Caco-2 (cell line): ENCODE measurements at regions not wholly inside any gene's neighbourhood (a gene's known extent, or its start where the extent isn't known, plus 50 kb on each side); places are given as distances from the start of the nearest gene placed in this dataset.

Experiments
- BruUV-seq: library from RNA; stranded (reverse); fragments of 400-500 nt; replicated peaks from 2 replicates; lab custom pipeline; 2021; lab: Mats Ljungman, UMichigan
- CTCF ChIA-PET: fragments of 300-600 bp; sonication (Branson Sonifier 250); formaldehyde crosslinking; loops from one replicate; lab custom pipeline; 2022; ENCODE audit warnings: antibody characterized with exemption; lab: Charles Lee
- POLR2A ChIA-PET: fragments of 300-600 bp; sonication (Branson Sonifier 250); formaldehyde crosslinking; loops from one replicate; lab custom pipeline; 2022; ENCODE audit warnings: antibody characterized with exemption; lab: Charles Lee
- DNase-seq, 2 experiments: peaks; one replicate each; pipeline versions ENCODE4 v3.0.0 to v3.0.0-alpha.2; 2020 to 2022
- H3K27me3 ChIP-seq: replicated peaks from 2 replicates; pipeline ENCODE4 v1.6.0; 2011; ENCODE audit warnings: low read length; ENCODE audit not compliant: control insufficient read depth, insufficient read depth
- H3K36me3 ChIP-seq: 2 replicates; pipeline ENCODE4 v1.5.1; 2011; ENCODE audit warnings: low read length; ENCODE audit not compliant: control insufficient read depth, insufficient read depth
- H3K4me1 ChIP-seq: fragments of 250-450 bp; sonication (Bioruptor Pico); 2 replicates; pipeline ENCODE4 v1.5.1; 2020; ENCODE audit warnings: mild to moderate bottlenecking
- H3K4me3 ChIP-seq: 2 replicates; pipeline ENCODE4 v1.5.1; 2011; ENCODE audit warnings: low read depth, mild to moderate bottlenecking, control low read depth, low read length
- H3K9me3 ChIP-seq: fragments of 250-450 bp; sonication (Bioruptor Pico); 2 replicates; pipeline ENCODE4 v1.5.1; 2020; ENCODE audit warnings: mild to moderate bottlenecking, moderate library complexity
- H3K27ac Mint-ChIP-seq: one replicate; pipeline ENCODE4 v1.8.0; 2022; ENCODE audit warnings: mixed read lengths; ENCODE audit not compliant: unreplicated experiment
- H3K27me3 Mint-ChIP-seq: one replicate; pipeline ENCODE4 v1.8.0; 2022; ENCODE audit warnings: mixed read lengths; ENCODE audit not compliant: insufficient read depth, unreplicated experiment
- H3K36me3 Mint-ChIP-seq: one replicate; pipeline ENCODE4 v1.8.0; 2022; ENCODE audit warnings: mild to moderate bottlenecking, mixed read lengths; ENCODE audit not compliant: insufficient read depth, unreplicated experiment
- H3K4me1 Mint-ChIP-seq: one replicate; pipeline ENCODE4 v1.8.0; 2022; ENCODE audit warnings: low read depth, mixed read lengths; ENCODE audit not compliant: unreplicated experiment
- H3K4me3 Mint-ChIP-seq: one replicate; pipeline ENCODE4 v1.8.0; 2022; ENCODE audit warnings: mild to moderate bottlenecking, moderate library complexity, mixed read lengths; ENCODE audit not compliant: unreplicated experiment
- H3K9me3 Mint-ChIP-seq: one replicate; pipeline ENCODE4 v1.8.0; 2022; ENCODE audit warnings: mixed read lengths; ENCODE audit not compliant: unreplicated experiment
- intact Hi-C: fragments of 100-400 bp; cut with micrococcal nuclease; formaldehyde crosslinking; loops from one replicate; pipeline ENCODE4 v1.10.0; 2022; ENCODE audit not compliant: unreplicated experiment
- TF ChIP-seq, protein P1 (sequence below), 2 experiments: fragments of 200-600 bp in 1 of 2; IDR thresholded peaks; 1 replicate in 1 of 2; 2 replicates in 1 of 2; pipeline versions ENCODE4 v1.5.1 to v1.8.0; 2011 to 2022; ENCODE audit warnings: antibody characterized with exemption in 1 of 2, control low read depth in 1 of 2, inconsistent platforms in 1 of 2, low read depth in 1 of 2, low read length in 1 of 2, mild to moderate bottlenecking in 1 of 2, moderate library complexity in 1 of 2; ENCODE audit not compliant: insufficient read depth in 1 of 2, severe bottlenecking in 1 of 2, unreplicated experiment in 1 of 2

DNA sequence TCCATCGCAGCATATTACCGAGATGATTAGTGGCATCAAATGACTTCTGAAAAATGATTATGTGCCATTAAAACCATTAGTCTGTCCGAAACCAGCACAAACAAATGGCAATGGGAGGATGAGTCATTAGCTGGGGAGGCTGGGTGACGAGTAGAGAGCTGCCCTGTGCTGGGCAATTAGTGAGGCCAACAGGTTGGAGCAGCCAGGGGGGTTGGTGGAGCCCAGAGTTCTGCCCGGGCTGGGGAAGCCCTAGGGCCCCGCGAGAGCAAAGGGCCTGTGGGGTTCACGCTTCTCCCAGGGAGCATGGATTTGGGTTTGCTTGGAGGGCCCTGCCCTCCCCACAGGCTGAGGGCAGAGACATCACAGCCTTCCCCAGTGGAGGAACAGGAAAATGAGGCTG lies 152.1 kb upstream of the RPL38 start:
- no peak for DNase-seq
- ChIA-PET CTCF (no interaction called here), POLR2A (no interaction called here)
- H3K27me3 Mint-ChIP-seq: no peaks in the 10 kb centered on the region
- no peaks in the 10 kb centered on the region for H3K4me1 Mint-ChIP-seq
- no peak overlapping the region for H3K4me3 Mint-ChIP-seq
- TF ChIP-seq, protein P1, sequence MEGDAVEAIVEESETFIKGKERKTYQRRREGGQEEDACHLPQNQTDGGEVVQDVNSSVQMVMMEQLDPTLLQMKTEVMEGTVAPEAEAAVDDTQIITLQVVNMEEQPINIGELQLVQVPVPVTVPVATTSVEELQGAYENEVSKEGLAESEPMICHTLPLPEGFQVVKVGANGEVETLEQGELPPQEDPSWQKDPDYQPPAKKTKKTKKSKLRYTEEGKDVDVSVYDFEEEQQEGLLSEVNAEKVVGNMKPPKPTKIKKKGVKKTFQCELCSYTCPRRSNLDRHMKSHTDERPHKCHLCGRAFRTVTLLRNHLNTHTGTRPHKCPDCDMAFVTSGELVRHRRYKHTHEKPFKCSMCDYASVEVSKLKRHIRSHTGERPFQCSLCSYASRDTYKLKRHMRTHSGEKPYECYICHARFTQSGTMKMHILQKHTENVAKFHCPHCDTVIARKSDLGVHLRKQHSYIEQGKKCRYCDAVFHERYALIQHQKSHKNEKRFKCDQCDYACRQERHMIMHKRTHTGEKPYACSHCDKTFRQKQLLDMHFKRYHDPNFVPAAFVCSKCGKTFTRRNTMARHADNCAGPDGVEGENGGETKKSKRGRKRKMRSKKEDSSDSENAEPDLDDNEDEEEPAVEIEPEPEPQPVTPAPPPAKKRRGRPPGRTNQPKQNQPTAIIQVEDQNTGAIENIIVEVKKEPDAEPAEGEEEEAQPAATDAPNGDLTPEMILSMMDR (IDR thresholded peaks at IDR 0.05; ENCODE audit: insufficient read depth in 1 of 2, low read depth in 1 of 2, low read length in 1 of 2, severe bottlenecking in 1 of 2, unreplicated experiment in 1 of 2): no peak
- H3K36me3 Mint-ChIP-seq: no peaks in the 10 kb centered on the region
- H3K9me3 Mint-ChIP-seq: no peaks in the 10 kb centered on the region
- Histone ChIP-seq H3K9me3 (no peaks in the 10 kb centered on the region), H3K27me3 (no peaks in the 10 kb centered on the region), H3K4me1 (no peaks in the 10 kb centered on the region), H3K4me3 (no peak overlapping the region), H3K36me3 (no peaks in the 10 kb centered on the region)
- H3K27ac Mint-ChIP-seq: no peak overlapping the region
- intact Hi-C loops: no loop called here
- no TSS peak for BruUV-seq

DNA sequence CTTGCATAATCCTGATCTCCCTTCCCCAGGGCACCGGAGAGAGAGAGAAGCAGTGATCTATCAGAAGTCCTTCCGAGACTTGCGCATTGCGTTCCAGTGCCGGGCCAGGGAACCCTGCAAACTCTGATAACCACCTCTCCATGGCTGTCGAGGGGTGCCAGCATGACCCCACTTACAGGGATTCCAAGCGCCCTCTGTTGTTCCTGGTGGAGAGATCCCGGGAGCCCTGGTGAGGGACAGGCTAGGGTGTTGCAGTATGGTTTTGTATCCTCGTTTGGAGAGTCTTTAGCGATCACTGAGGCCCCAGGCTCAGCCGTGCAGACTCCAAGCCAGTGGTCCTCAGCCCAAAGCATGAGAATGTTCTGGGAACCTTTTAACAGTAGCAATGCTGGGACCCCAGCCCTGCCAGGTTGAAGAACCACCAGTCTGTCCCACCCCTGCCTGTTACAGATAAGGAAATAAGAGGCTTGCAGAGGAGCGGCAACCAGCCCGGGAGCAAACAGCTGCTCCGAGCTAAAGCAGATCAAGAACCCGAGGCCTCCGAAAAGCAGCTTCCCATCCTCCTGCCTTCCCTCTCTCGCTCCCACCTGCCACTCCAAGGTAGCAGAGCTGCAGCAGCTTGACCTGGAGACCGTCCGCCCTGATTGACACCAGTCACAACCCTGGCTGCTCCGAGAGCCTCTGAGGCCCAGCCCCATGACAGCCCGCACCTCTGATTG lies 150.3 kb upstream of the RPL38 start:
- Mint-ChIP-seq H3K36me3 (no peaks in the 10 kb centered on the region), H3K27me3 (no peaks in the 10 kb centered on the region), H3K4me3 (no peak overlapping the region), H3K9me3 (no peaks in the 10 kb centered on the region), H3K27ac (no peak overlapping the region), H3K4me1 (no peaks in the 10 kb centered on the region)
- H3K9me3 ChIP-seq: no peaks in the 10 kb centered on the region
- TF ChIP-seq, protein P1 (IDR thresholded peaks at IDR 0.05; ENCODE audit: insufficient read depth in 1 of 2, low read depth in 1 of 2, low read length in 1 of 2, severe bottlenecking in 1 of 2, unreplicated experiment in 1 of 2): no peak
- no peak overlapping the region for H3K4me3 ChIP-seq
- ChIA-PET CTCF (no interaction called here), POLR2A (no interaction called here)
- no peaks in the 10 kb centered on the region; the same call in 1 of the 2 replicates for H3K27me3 ChIP-seq
- no peaks in the 10 kb centered on the region for H3K4me1 ChIP-seq
- no peak for DNase-seq
- no TSS peak for BruUV-seq
- no peaks in the 10 kb centered on the region for H3K36me3 ChIP-seq
- intact Hi-C loops: no loop called here

DNA sequence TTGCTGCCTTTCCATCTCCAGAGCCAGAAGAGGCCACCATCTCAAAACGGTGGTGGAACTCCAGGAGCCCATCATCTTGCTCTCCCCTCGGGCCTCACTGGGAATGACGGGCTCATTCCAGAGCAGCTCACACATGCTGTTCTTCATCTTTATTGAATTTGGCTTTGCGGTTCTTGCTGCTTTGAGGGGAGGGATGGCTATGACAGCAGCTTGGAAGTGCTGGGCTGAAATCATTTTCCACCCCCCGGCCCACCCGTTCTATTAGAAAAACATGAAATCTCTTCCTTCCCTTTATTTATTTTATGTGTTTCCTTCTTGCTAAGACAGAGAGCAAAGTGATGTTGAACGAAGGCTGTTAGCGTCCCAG lies 149.8 kb upstream of the RPL38 start:
- Histone ChIP-seq H3K9me3 (no peaks in the 10 kb centered on the region), H3K27me3 (no peaks in the 10 kb centered on the region; the same call in 1 of the 2 replicates), H3K4me3 (no peak overlapping the region), H3K36me3 (no peaks in the 10 kb centered on the region), H3K4me1 (no peaks in the 10 kb centered on the region)
- Mint-ChIP-seq H3K27ac (no peak overlapping the region), H3K4me1 (no peaks in the 10 kb centered on the region), H3K27me3 (no peaks in the 10 kb centered on the region), H3K4me3 (no peak overlapping the region), H3K9me3 (no peaks in the 10 kb centered on the region), H3K36me3 (no peaks in the 10 kb centered on the region)
- ChIA-PET POLR2A (no interaction called here), CTCF (no interaction called here)
- TF ChIP-seq, protein P1 (IDR thresholded peaks at IDR 0.05; ENCODE audit: insufficient read depth in 1 of 2, low read depth in 1 of 2, low read length in 1 of 2, severe bottlenecking in 1 of 2, unreplicated experiment in 1 of 2): no peak
- intact Hi-C loops: no loop called here
- DNase-seq: no peak
- no TSS peak for BruUV-seq
